ENCODE measurements at regions not wholly inside any gene's neighbourhood (a gene's known extent, or its start where the extent isn't known, plus 50 kb on each side); places are given as distances from the start of the nearest gene placed in this dataset.

DNA sequence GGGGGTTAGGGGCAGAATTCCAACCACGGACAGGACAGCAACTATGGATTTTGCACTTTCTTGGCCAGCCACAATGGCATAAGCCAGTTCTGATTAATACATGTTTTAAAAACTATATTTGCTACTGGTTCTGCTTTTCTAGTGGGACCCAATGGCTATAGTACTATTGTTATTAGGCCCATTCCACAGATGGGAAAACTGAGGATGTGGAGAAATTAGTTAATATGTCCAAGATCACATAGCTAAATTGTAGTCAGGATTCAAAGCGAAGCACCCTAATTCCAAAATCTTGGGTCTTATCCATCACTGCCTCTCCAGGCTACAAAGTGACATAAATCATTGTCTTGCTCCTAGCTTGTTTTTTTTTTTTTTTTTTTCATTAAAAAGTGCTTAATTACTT lies 133.9 kb downstream of the PJA2 start:
- no TSS peak for BruUV-seq (replicated peaks)
- peaks cover 8% of the 10 kb centered on the region; the same call in 1 of the 2 replicates for H3K27me3 ChIP-seq (ENCODE audit: control insufficient read depth, insufficient read depth, low read length)
- no peak for TF ChIP-seq TCF7L2 (IDR thresholded peaks at IDR 0.05; ENCODE audit: low read depth, low read length)
- no peak for TF ChIP-seq POLR2AphosphoS5 (IDR thresholded peaks at IDR 0.05; ENCODE audit: low read depth, low read length)
- TF ChIP-seq, protein P1, sequence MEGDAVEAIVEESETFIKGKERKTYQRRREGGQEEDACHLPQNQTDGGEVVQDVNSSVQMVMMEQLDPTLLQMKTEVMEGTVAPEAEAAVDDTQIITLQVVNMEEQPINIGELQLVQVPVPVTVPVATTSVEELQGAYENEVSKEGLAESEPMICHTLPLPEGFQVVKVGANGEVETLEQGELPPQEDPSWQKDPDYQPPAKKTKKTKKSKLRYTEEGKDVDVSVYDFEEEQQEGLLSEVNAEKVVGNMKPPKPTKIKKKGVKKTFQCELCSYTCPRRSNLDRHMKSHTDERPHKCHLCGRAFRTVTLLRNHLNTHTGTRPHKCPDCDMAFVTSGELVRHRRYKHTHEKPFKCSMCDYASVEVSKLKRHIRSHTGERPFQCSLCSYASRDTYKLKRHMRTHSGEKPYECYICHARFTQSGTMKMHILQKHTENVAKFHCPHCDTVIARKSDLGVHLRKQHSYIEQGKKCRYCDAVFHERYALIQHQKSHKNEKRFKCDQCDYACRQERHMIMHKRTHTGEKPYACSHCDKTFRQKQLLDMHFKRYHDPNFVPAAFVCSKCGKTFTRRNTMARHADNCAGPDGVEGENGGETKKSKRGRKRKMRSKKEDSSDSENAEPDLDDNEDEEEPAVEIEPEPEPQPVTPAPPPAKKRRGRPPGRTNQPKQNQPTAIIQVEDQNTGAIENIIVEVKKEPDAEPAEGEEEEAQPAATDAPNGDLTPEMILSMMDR (IDR thresholded peaks at IDR 0.05) = no peak
- TF ChIP-seq, protein P2, sequence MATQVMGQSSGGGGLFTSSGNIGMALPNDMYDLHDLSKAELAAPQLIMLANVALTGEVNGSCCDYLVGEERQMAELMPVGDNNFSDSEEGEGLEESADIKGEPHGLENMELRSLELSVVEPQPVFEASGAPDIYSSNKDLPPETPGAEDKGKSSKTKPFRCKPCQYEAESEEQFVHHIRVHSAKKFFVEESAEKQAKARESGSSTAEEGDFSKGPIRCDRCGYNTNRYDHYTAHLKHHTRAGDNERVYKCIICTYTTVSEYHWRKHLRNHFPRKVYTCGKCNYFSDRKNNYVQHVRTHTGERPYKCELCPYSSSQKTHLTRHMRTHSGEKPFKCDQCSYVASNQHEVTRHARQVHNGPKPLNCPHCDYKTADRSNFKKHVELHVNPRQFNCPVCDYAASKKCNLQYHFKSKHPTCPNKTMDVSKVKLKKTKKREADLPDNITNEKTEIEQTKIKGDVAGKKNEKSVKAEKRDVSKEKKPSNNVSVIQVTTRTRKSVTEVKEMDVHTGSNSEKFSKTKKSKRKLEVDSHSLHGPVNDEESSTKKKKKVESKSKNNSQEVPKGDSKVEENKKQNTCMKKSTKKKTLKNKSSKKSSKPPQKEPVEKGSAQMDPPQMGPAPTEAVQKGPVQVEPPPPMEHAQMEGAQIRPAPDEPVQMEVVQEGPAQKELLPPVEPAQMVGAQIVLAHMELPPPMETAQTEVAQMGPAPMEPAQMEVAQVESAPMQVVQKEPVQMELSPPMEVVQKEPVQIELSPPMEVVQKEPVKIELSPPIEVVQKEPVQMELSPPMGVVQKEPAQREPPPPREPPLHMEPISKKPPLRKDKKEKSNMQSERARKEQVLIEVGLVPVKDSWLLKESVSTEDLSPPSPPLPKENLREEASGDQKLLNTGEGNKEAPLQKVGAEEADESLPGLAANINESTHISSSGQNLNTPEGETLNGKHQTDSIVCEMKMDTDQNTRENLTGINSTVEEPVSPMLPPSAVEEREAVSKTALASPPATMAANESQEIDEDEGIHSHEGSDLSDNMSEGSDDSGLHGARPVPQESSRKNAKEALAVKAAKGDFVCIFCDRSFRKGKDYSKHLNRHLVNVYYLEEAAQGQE (IDR thresholded peaks at IDR 0.05; ENCODE audit: insufficient read depth in 1 of 2, low read depth in 2 of 2, low read length in 1 of 2) = no peak
- no peak for TF ChIP-seq SIN3A (IDR thresholded peaks at IDR 0.05; ENCODE audit: borderline replicate concordance, insufficient read depth, low read depth, low read length)
- CTCF ChIA-PET = interaction anchor here (0.6 kb wide), 3 partner anchors 10 to 646 kb away, joined by 3 to 7 read pairs (median 6); no protein-coding TSS in a partner anchor
- POLR2A ChIA-PET = no interaction called here
- in situ Hi-C loops (cut with HindIII; ENCODE audit: low pct_unique_long_range_greater_than_20kb, low sequenced_read_pairs) = no loop called here
- H3K4me3 ChIP-seq (ENCODE audit: low read depth in 2 of 2, low read length in 2 of 2) = no peak overlapping the region
- no peaks in the 10 kb centered on the region for H3K9me3 ChIP-seq (ENCODE audit: control insufficient read depth, insufficient read depth, low read depth, low read length)
- ATAC-seq (no peak), DNase-seq (ENCODE audit: low read depth, low spot score) (no peak)
- no peaks in the 10 kb centered on the region for H3K36me3 ChIP-seq (ENCODE audit: control insufficient read depth, insufficient read depth, low read length)
- intact Hi-C loops (cut with micrococcal nuclease; ENCODE audit: unreplicated experiment) = no loop called here
- H3K4me1 ChIP-seq (ENCODE audit: control insufficient read depth, insufficient read depth, low read length) = no peaks in the 10 kb centered on the region
- no peak overlapping the region for H3K27ac ChIP-seq (ENCODE audit: low read length)

DNA sequence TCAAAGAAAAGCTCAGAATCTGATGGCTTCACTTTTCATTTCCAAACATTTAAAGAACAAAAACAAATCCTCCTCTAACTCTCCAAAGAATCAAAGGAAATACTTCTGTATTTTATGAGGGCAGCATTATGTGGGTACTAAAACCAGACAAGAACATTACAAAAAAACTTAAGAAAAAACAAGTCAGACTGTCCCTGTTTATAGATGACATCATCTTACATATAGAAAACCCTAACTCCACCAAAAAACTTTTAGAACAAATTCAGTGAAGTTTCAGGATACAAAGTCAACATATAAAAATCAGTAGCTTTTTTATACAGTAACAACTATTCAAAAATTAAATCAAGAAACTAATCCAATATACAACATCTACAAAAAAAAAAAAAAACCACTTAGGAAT lies 136.2 kb downstream of the PJA2 start:
- DNase-seq (ENCODE audit: low read depth, low spot score) (no peak), ATAC-seq (no peak)
- in situ Hi-C loops (cut with HindIII; ENCODE audit: low pct_unique_long_range_greater_than_20kb, low sequenced_read_pairs) = no loop called here
- Histone ChIP-seq H3K27ac (ENCODE audit: low read length) (no peak overlapping the region), H3K9me3 (ENCODE audit: control insufficient read depth, insufficient read depth, low read depth, low read length) (no peaks in the 10 kb centered on the region), H3K27me3 (ENCODE audit: control insufficient read depth, insufficient read depth, low read length) (peaks cover 1% of the 10 kb centered on the region; the same call in 1 of the 2 replicates), H3K36me3 (ENCODE audit: control insufficient read depth, insufficient read depth, low read length) (no peaks in the 10 kb centered on the region), H3K4me3 (ENCODE audit: low read depth in 2 of 2, low read length in 2 of 2) (no peak overlapping the region), H3K4me1 (ENCODE audit: control insufficient read depth, insufficient read depth, low read length) (no peaks in the 10 kb centered on the region)
- POLR2A ChIA-PET = no interaction called here
- intact Hi-C loops (cut with micrococcal nuclease; ENCODE audit: unreplicated experiment) = no loop called here
- no peak for TF ChIP-seq TCF7L2 (IDR thresholded peaks at IDR 0.05; ENCODE audit: low read depth, low read length)
- TF ChIP-seq, protein P2 (IDR thresholded peaks at IDR 0.05; ENCODE audit: insufficient read depth in 1 of 2, low read depth in 2 of 2, low read length in 1 of 2) = no peak
- TF ChIP-seq, protein P1 (IDR thresholded peaks at IDR 0.05) = no peak
- no peak for TF ChIP-seq SIN3A (IDR thresholded peaks at IDR 0.05; ENCODE audit: borderline replicate concordance, insufficient read depth, low read depth, low read length)
- no peak for TF ChIP-seq POLR2AphosphoS5 (IDR thresholded peaks at IDR 0.05; ENCODE audit: low read depth, low read length)
- CTCF ChIA-PET = no interaction called here
- no TSS peak for BruUV-seq (replicated peaks)

Data from Panc1 (cell line).